Mesendoderm (in vitro differentiated cells): ENCODE measurements at regions not wholly inside any gene's neighbourhood (a gene's known extent, or its start where the extent isn't known, plus 50 kb on each side); places are given as distances from the start of the nearest gene placed in this dataset.

Experiments
- DNase-seq: peaks from one replicate; pipeline ENCODE4 v3.0.0; 2013
- H2AK5ac ChIP-seq: 2 replicates; pipeline ENCODE4 v1.6.1; 2013; ENCODE audit warnings: low read length, inconsistent platforms
- H2BK120ac ChIP-seq: 2 replicates; pipeline ENCODE4 v1.6.1; 2013; ENCODE audit warnings: low read depth, mild to moderate bottlenecking, low read length, moderate library complexity, mixed read lengths
- H2BK15ac ChIP-seq: replicated peaks from 2 replicates; pipeline ENCODE4 v1.6.1; 2013; ENCODE audit warnings: low read depth, mild to moderate bottlenecking, moderate library complexity
- H2BK5ac ChIP-seq: 2 replicates; pipeline ENCODE4 v1.6.1; 2013; ENCODE audit warnings: low read length, inconsistent platforms
- H3K18ac ChIP-seq: 2 replicates; pipeline ENCODE4 v1.6.1; 2013; ENCODE audit warnings: mild to moderate bottlenecking, low read length, mixed read lengths
- H3K23ac ChIP-seq: one replicate; pipeline ENCODE4 v1.6.1; 2013; ENCODE audit warnings: low read length
- H3K27ac ChIP-seq: 2 replicates; pipeline ENCODE4 v1.5.1; 2013; ENCODE audit warnings: low read depth, mild to moderate bottlenecking, inconsistent platforms, low read length, moderate library complexity
- H3K27me3 ChIP-seq: 2 replicates; pipeline ENCODE4 v1.6.1; 2013; ENCODE audit warnings: low read length, control low read depth, mild to moderate bottlenecking, inconsistent platforms; ENCODE audit not compliant: insufficient read depth, poor library complexity
- H3K36me3 ChIP-seq: 2 replicates; pipeline ENCODE4 v1.6.1; 2013; ENCODE audit warnings: low read length, inconsistent platforms; ENCODE audit not compliant: control insufficient read depth, insufficient read depth
- H3K4ac ChIP-seq: one replicate; pipeline ENCODE4 v1.6.1; 2013; ENCODE audit warnings: low read depth, mild to moderate bottlenecking, low read length, moderate library complexity
- H3K4me1 ChIP-seq: 2 replicates; pipeline ENCODE4 v1.6.1; 2013; ENCODE audit warnings: low read depth, low read length, inconsistent platforms; ENCODE audit not compliant: control insufficient read depth
- H3K4me2 ChIP-seq: 2 replicates; pipeline ENCODE4 v1.6.1; 2013; ENCODE audit warnings: low read length
- H3K4me3 ChIP-seq: 2 replicates; pipeline ENCODE4 v1.5.1; 2013; ENCODE audit warnings: mild to moderate bottlenecking, low read length
- H3K56ac ChIP-seq: one replicate; pipeline ENCODE4 v1.6.1; 2013; ENCODE audit warnings: low read length
- H3K79me1 ChIP-seq: 2 replicates; pipeline ENCODE4 v1.6.1; 2013; ENCODE audit warnings: low read length, inconsistent platforms
- H3K79me2 ChIP-seq: 2 replicates; pipeline ENCODE4 v1.6.1; 2013; ENCODE audit warnings: mild to moderate bottlenecking, low read length; ENCODE audit not compliant: control insufficient read depth, insufficient read depth
- H3K9ac ChIP-seq: 2 replicates; pipeline ENCODE4 v1.6.1; 2013; ENCODE audit warnings: low read length, inconsistent platforms
- H4K5ac ChIP-seq: one replicate; pipeline ENCODE4 v1.6.1; 2013; ENCODE audit warnings: low read length
- H4K8ac ChIP-seq: one replicate; pipeline ENCODE4 v1.6.1; 2013; ENCODE audit warnings: low read depth, mild to moderate bottlenecking, control low read depth, low read length, moderate library complexity
- WGBS: extraction: QIAGEN DNeasy Blood & Tissue Kit; methylation state at CpG from one replicate; pipeline ENCODE4 v1.1.7; 2013; ENCODE audit warnings: low lambda C conversion rate, missing lambda C conversion rate; ENCODE audit not compliant: insufficient coverage; ENCODE audit errors: extremely low coverage; 5-methylcytosine and 5-hydroxymethylcytosine counted together

DNA sequence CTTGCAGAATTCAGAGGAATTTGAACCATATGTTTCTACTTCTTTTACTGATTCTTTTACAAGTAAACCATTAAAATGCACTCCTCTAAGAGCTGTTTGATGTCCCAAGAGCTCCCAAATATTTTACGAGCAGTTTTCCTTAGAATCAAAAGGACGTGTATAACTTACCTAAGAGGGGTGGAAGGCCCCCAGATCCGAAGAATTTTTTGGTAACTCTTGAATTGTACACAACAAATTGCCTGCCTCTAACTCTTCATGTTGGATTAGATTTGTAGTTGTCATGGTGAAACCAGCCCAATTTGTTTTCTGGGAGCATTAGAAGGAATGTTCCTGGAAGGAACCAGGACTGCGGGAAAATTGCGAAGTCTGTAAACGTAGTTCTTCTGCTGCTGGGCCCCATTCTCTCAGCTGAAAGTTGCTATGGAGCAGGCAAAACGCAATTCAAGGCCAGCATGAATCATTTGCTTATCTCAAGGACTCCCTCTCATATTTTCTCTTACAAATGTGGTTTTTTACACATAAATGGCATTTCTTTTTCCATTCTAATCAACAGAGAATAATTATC lies 124.8 kb upstream of the TMEM72 start:
- no peak for DNase-seq
- Histone ChIP-seq H3K4ac (no peak overlapping the region), H3K4me2 (no peak overlapping the region), H2AK5ac (no peak overlapping the region), H2BK5ac (no peak overlapping the region), H3K23ac (no peak overlapping the region), H4K8ac (no peak overlapping the region), H2BK15ac (no peak overlapping the region), H2BK120ac (no peak overlapping the region), H3K79me2 (no peaks in the 10 kb centered on the region), H3K4me1 (no peaks in the 10 kb centered on the region), H3K27me3 (no peaks in the 10 kb centered on the region), H4K5ac (no peak overlapping the region), H3K9ac (no peak overlapping the region), H3K27ac (no peak overlapping the region), H3K18ac (no peak overlapping the region), H3K79me1 (no peaks in the 10 kb centered on the region), H3K4me3 (no peak overlapping the region), H3K36me3 (no peaks in the 10 kb centered on the region), H3K56ac (no peak overlapping the region)
- WGBS = no CpG with 5 or more reads among the region's 7 CpGs

- Histone ChIP-seq H3K4me1 (no peaks in the 10 kb centered on the region), H3K4me2 (no peak overlapping the region), H3K9ac (no peak overlapping the region), H3K18ac (no peak overlapping the region), H3K4ac (no peak overlapping the region), H4K5ac (no peak overlapping the region), H3K27me3 (no peaks in the 10 kb centered on the region), H2AK5ac (no peak overlapping the region), H2BK5ac (no peak overlapping the region), H2BK120ac (no peak overlapping the region), H4K8ac (no peak overlapping the region), H3K56ac (no peak overlapping the region), H3K27ac (no peak overlapping the region), H3K36me3 (no peaks in the 10 kb centered on the region), H3K4me3 (no peak overlapping the region), H3K23ac (no peak overlapping the region), H3K79me2 (no peaks in the 10 kb centered on the region), H2BK15ac (no peak overlapping the region), H3K79me1 (no peaks in the 10 kb centered on the region)
- WGBS = no CpG with 5 or more reads among the region's 7 CpGs
- DNase-seq = no peak
Observed at GRCh38 chr10:44787480-44788075, 123.6 kb upstream of the TMEM72 start.

DNA sequence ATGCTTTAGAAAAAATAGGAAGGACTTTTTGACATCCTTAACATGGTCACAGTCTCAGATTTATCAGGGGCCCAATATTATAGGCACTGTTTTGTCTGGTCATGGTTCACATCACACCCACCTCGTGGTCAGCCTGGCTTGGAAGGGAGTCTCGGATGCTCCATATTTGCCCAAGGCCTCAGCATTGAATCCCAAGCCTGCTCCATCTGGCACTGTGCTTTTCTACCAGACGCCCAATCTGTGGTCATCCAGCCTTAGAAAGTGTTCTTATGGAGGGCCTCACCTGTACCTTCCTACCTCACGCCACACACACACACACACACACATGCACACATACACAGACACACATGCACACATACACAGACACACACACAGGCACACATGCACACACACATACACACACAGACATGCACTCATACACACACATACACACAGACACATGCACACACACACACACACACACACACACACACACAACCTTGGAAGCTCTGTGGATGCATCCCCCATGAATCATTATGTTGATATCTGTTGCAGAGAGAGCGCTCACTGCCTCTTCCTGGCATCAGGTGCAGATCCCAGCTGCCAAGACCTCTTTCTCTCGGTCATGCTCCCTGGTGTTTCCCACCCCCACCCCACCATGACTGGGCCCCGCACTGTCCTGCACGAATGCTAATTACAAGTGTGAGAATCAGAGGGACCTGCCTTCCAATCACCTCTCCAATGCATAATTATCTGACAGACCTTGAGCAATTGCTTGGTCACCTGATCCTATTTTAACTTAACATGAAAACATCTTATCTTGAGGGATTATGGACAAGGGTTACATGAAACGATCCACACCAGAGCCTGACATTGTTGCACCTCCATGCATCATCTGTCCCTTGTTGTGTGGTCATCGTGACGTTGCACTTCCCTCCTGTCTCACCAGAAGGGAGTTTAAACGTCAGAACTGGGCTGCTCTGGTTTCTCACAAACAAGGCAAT lies 122.7 kb upstream of the TMEM72 start:
- H3K27ac ChIP-seq = no peak overlapping the region
- H3K18ac ChIP-seq = no peak overlapping the region
- H2BK15ac ChIP-seq = no peak overlapping the region
- H3K4me1 ChIP-seq = peaks cover 3% of the 10 kb centered on the region
- no peaks in the 10 kb centered on the region for H3K27me3 ChIP-seq
- no peak overlapping the region for H3K4me3 ChIP-seq
- H3K56ac ChIP-seq = no peak overlapping the region
- no peak overlapping the region for H3K23ac ChIP-seq
- no peak overlapping the region for H3K4me2 ChIP-seq
- H4K8ac ChIP-seq = no peak overlapping the region
- DNase-seq = no peak
- H3K36me3 ChIP-seq = no peaks in the 10 kb centered on the region
- H3K4ac ChIP-seq = no peak overlapping the region
- no CpG with 5 or more reads among the region's 12 CpGs for WGBS
- no peak overlapping the region for H4K5ac ChIP-seq
- H2BK5ac ChIP-seq = no peak overlapping the region
- no peaks in the 10 kb centered on the region for H3K79me1 ChIP-seq
- no peak overlapping the region for H3K9ac ChIP-seq
- no peak overlapping the region for H2AK5ac ChIP-seq
- H3K79me2 ChIP-seq = no peaks in the 10 kb centered on the region
- no peak overlapping the region for H2BK120ac ChIP-seq

DNA sequence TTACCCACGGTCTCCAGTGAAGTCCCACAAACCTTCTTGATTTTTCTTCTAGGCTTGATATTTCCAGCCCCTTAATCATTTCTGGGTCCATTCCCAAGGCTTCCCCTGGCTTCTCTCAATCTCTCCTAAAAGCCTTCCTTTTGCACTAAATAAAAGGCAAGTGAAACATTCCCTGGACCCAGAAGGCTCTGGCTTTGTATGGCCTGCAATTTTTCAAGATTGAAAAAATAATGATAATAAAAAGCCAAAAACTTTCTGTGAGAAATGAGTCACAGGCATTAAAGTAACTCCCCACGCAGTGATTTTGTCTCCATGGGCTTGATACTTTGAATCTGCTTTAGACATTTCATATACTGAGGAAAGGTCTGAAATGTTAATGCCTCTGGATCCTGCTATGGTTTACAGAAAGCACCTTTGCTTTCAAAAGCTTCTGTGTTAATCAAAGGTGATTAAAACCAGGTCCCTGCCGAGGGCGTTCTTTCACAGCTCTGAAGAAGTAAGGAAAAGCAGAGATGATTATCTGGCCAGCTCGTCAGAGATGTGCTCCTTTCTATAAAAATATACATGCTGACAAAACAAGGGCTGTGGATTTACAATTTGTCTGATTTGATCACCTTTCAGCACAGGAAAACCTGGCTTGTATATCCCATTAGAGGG lies 118.9 kb upstream of the TMEM72 start:
- no CpG with 5 or more reads among the region's 5 CpGs for WGBS
- no peak overlapping the region for H3K27ac ChIP-seq

DNA sequence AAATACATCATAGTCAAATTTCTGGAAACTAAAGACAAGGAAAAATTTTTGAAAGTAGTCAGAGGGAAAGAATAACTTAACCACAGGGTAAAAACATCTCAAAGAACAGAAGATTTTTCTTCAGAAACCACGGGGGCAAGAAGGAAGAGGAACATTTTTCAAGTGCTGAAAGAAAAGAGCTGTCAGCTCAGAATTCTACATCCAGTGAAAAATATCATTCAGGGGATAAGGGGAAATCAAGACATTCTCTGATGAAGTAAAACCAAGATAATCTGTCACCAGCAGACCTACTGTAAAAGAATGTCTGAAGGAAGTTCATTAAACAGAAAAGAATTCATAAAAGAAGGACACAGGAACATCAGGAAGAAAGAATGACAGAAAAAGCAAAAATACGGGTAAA lies 111.2 kb upstream of the TMEM72 start:
- H2BK5ac ChIP-seq = no peak overlapping the region
- no CpG with 5 or more reads among the region's 2 CpGs for WGBS
- H2AK5ac ChIP-seq = no peak overlapping the region
- no peak overlapping the region for H4K8ac ChIP-seq
- H3K4me3 ChIP-seq = no peak overlapping the region
- H2BK120ac ChIP-seq = no peak overlapping the region
- H3K4me1 ChIP-seq = no peaks in the 10 kb centered on the region
- H2BK15ac ChIP-seq = no peak overlapping the region
- H3K9ac ChIP-seq = no peak overlapping the region
- no peak overlapping the region for H3K23ac ChIP-seq
- H3K4me2 ChIP-seq = no peak overlapping the region
- no peak overlapping the region for H4K5ac ChIP-seq
- no peaks in the 10 kb centered on the region for H3K79me1 ChIP-seq
- H3K27me3 ChIP-seq = no peaks in the 10 kb centered on the region
- no peak overlapping the region for H3K4ac ChIP-seq
- H3K27ac ChIP-seq = no peak overlapping the region
- no peak overlapping the region for H3K18ac ChIP-seq
- H3K79me2 ChIP-seq = no peaks in the 10 kb centered on the region
- no peak overlapping the region for H3K56ac ChIP-seq
- H3K36me3 ChIP-seq = no peaks in the 10 kb centered on the region
- no peak for DNase-seq

More for the DNA sequence above, 118.9 kb upstream of the TMEM72 start:
- Histone ChIP-seq H3K4me2 (no peak overlapping the region), H2BK5ac (no peak overlapping the region), H3K23ac (no peak overlapping the region), H4K5ac (no peak overlapping the region), H3K18ac (no peak overlapping the region), H2AK5ac (no peak overlapping the region), H3K9ac (no peak overlapping the region), H3K56ac (no peak overlapping the region), H2BK120ac (no peak overlapping the region), H3K79me1 (no peaks in the 10 kb centered on the region), H3K4me1 (peaks cover 3% of the 10 kb centered on the region), H3K4ac (no peak overlapping the region), H4K8ac (no peak overlapping the region), H3K27me3 (no peaks in the 10 kb centered on the region), H3K36me3 (no peaks in the 10 kb centered on the region), H2BK15ac (no peak overlapping the region), H3K4me3 (no peak overlapping the region), H3K79me2 (no peaks in the 10 kb centered on the region)
- no peak for DNase-seq
